ENCODE measurements at regions not wholly inside any gene's neighbourhood (a gene's known extent, or its start where the extent isn't known, plus 50 kb on each side); places are given as distances from the start of the nearest gene placed in this dataset.

DNA sequence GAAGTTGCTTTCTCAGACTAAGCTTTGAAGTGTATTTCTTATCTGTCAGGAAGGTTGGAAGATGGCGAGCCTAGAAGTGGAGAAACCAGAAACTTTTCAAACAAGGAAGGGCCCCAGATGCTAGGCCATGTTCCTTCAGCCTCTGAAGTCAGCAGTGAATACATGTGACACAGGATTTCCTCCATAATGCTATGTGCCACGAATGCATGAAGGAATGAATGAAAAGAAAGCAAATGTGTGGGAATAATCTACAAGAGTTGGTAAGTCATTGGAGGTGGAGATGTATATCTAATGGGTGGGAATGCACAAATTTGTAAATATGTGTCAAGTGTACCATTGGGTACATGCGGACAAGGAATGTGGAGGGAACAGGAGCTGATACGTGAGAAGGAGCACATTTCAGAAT, 123.2 kb upstream of the PRSS16 start:
- Histone ChIP-seq H3K27ac (ENCODE audit: low read depth in 2 of 2, low read length in 1 of 2) (no peak overlapping the region), H2AFZ (ENCODE audit: low read depth) (no peak overlapping the region), H3K4me3 (ENCODE audit: low read depth in 2 of 2, low read length in 1 of 2) (no peak overlapping the region), H3K79me2 (ENCODE audit: insufficient read depth) (peaks cover 8% of the 10 kb centered on the region; the same call in 1 of the 2 replicates), H3F3A (replicated peaks; ENCODE audit: insufficient read depth) (peaks cover 9% of the 10 kb centered on the region), H4K20me1 (ENCODE audit: insufficient read depth) (no peaks in the 10 kb centered on the region), H3K9me2 (no peaks in the 10 kb centered on the region), H3K4me1 (ENCODE audit: control insufficient read depth in 1 of 2, insufficient read depth in 2 of 2, low read depth in 1 of 2, low read length in 1 of 2) (peaks cover 4 to 5% of the 10 kb centered on the region in 2 experiments; a peak in 3 of 4 replicates), H3K27me3 (ENCODE audit: insufficient read depth) (no peaks in the 10 kb centered on the region), H3K9me3 (no peaks in the 10 kb centered on the region), H3K4me2 (no peak overlapping the region), H3K9ac (no peak overlapping the region), H3K36me3 (replicated peaks in 1 of 2; ENCODE audit: control insufficient read depth in 1 of 2, insufficient read depth in 2 of 2, low read length in 1 of 2) (peaks cover 0 to 3% of the 10 kb centered on the region in 2 experiments)
- 88% methylated on average over 4 of the region's 4 CpGs for WGBS (ENCODE audit: low lambda C conversion rate)
- ChIA-PET POLR2A (interaction anchor here (0.9 kb wide), 1 partner anchor 686 kb away, joined by 4 read pairs; a partner anchor contains a TSS), CTCF (interaction anchor here (1.5 kb wide), 1 partner anchor 517 kb away, joined by 4 read pairs; no protein-coding TSS in a partner anchor)
- TF ChIP-seq CHD2 (IDR thresholded peaks at IDR 0.05; ENCODE audit: low read length, partially characterized antibody) (no peak), FOXJ3 (CRISPR knock-in tag; IDR thresholded peaks at IDR 0.05) (no peak), RCOR1 (IDR thresholded peaks at IDR 0.05; ENCODE audit: low read length) (no peak), FOSL2 (IDR thresholded peaks at IDR 0.05; ENCODE audit: borderline replicate concordance, low read depth) (no peak), RFX5 (IDR thresholded peaks at IDR 0.05; ENCODE audit: low read length) (no peak), EZH2phosphoT487 (IDR thresholded peaks at IDR 0.05; ENCODE audit: borderline replicate concordance, low read depth) (no peak), POLR2AphosphoS5 (IDR thresholded peaks at IDR 0.05; ENCODE audit: low read depth, low read length) (no peak), TCF12 (IDR thresholded peaks at IDR 0.05) (no peak)
- TF ChIP-seq, protein P1, sequence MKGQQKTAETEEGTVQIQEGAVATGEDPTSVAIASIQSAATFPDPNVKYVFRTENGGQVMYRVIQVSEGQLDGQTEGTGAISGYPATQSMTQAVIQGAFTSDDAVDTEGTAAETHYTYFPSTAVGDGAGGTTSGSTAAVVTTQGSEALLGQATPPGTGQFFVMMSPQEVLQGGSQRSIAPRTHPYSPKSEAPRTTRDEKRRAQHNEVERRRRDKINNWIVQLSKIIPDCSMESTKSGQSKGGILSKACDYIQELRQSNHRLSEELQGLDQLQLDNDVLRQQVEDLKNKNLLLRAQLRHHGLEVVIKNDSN (IDR thresholded peaks at IDR 0.05; ENCODE audit: borderline replicate concordance, low read depth) = no peak
- TF ChIP-seq, protein P2, sequence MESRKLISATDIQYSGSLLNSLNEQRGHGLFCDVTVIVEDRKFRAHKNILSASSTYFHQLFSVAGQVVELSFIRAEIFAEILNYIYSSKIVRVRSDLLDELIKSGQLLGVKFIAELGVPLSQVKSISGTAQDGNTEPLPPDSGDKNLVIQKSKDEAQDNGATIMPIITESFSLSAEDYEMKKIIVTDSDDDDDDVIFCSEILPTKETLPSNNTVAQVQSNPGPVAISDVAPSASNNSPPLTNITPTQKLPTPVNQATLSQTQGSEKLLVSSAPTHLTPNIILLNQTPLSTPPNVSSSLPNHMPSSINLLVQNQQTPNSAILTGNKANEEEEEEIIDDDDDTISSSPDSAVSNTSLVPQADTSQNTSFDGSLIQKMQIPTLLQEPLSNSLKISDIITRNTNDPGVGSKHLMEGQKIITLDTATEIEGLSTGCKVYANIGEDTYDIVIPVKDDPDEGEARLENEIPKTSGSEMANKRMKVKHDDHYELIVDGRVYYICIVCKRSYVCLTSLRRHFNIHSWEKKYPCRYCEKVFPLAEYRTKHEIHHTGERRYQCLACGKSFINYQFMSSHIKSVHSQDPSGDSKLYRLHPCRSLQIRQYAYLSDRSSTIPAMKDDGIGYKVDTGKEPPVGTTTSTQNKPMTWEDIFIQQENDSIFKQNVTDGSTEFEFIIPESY (IDR thresholded peaks at IDR 0.05; ENCODE audit: borderline replicate concordance, low read depth) = no peak
- no peak for DNase-seq

DNA sequence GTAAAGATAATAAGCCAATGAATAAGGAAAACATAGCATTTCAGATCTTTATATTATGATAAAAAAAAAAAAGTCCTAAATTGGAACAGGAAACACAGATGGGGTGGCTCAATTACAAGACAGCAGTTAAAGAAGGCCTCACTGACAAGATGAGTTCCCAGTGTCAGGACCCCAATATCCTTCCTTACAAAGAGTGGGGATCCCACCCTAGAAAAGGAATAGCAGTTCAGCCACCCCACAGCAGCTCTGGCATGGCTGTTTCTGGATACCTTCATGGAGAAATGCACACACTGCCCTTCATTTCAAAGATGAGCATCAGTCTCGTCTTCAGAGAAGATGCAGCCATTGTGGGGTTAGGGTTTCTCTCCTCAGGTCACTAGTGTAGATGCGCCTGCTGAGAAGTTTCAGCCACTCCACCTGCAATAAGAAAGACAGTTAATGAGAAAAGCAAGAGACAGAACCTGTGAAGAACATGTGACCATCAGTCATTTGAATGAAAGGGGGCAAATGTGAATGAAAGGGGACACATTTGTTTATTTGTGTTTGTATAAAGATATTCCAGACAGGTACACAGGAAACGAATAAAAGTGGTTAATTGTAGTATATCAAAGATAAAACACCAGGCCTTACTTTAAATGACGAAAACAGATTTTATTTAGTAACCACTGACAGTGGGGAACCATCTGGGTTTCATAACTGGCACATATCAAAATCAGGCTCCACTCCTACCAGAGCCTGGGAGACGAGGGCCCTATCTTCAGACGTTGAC, 121.3 kb upstream of the PRSS16 start:
- Histone ChIP-seq H3K9me2 (no peaks in the 10 kb centered on the region), H3F3A (replicated peaks; ENCODE audit: insufficient read depth) (peaks cover 15% of the 10 kb centered on the region), H3K9ac (peak overlapping the region; percentile 50; the same call in 1 of the 2 replicates), H4K20me1 (ENCODE audit: insufficient read depth) (no peaks in the 10 kb centered on the region), H2AFZ (ENCODE audit: low read depth) (peak overlapping the region; percentile 100), H3K9me3 (no peaks in the 10 kb centered on the region), H3K27me3 (ENCODE audit: insufficient read depth) (no peaks in the 10 kb centered on the region), H3K79me2 (ENCODE audit: insufficient read depth) (peaks cover 12% of the 10 kb centered on the region; the same call in 1 of the 2 replicates), H3K36me3 (replicated peaks in 1 of 2; ENCODE audit: control insufficient read depth in 1 of 2, insufficient read depth in 2 of 2, low read length in 1 of 2) (peaks cover 0 to 3% of the 10 kb centered on the region in 2 experiments), H3K4me1 (ENCODE audit: control insufficient read depth in 1 of 2, insufficient read depth in 2 of 2, low read depth in 1 of 2, low read length in 1 of 2) (peaks cover 5 to 10% of the 10 kb centered on the region in 2 experiments; a peak in 3 of 4 replicates), H3K4me3 (ENCODE audit: low read depth in 2 of 2, low read length in 1 of 2) (peak overlapping the region in 1 of 2 experiments; percentile 57; a peak in 1 of 4 replicates), H3K4me2 (peak overlapping the region; percentile 70), H3K27ac (ENCODE audit: low read depth in 2 of 2, low read length in 1 of 2) (peak overlapping the region; percentile 65 to 70)
- ChIA-PET POLR2A (interaction anchor here (0.7 to 1.8 kb wide), 3 partner anchors 20 to 682 kb away, joined by 3 to 22 read pairs (median 3); a partner anchor contains a TSS), CTCF (interaction anchor here (0.6 to 2.0 kb wide), 17 partner anchors 12 to 769 kb away, joined by 3 to 10 read pairs (median 5); a partner anchor contains a TSS)
- WGBS (ENCODE audit: low lambda C conversion rate) = 84% methylated on average over 6 of the region's 6 CpGs
- no peak for DNase-seq
- TF ChIP-seq MXI1 (IDR thresholded peaks at IDR 0.05; ENCODE audit: low read depth, low read length) = no peak
- no peak for TF ChIP-seq TAF1 (IDR thresholded peaks at IDR 0.05; ENCODE audit: borderline replicate concordance, low read depth, low read length)
- TF ChIP-seq, protein P3, sequence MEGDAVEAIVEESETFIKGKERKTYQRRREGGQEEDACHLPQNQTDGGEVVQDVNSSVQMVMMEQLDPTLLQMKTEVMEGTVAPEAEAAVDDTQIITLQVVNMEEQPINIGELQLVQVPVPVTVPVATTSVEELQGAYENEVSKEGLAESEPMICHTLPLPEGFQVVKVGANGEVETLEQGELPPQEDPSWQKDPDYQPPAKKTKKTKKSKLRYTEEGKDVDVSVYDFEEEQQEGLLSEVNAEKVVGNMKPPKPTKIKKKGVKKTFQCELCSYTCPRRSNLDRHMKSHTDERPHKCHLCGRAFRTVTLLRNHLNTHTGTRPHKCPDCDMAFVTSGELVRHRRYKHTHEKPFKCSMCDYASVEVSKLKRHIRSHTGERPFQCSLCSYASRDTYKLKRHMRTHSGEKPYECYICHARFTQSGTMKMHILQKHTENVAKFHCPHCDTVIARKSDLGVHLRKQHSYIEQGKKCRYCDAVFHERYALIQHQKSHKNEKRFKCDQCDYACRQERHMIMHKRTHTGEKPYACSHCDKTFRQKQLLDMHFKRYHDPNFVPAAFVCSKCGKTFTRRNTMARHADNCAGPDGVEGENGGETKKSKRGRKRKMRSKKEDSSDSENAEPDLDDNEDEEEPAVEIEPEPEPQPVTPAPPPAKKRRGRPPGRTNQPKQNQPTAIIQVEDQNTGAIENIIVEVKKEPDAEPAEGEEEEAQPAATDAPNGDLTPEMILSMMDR (IDR thresholded peaks at IDR 0.05) = no peak
- no peak for TF ChIP-seq FOXM1 (IDR thresholded peaks at IDR 0.05; ENCODE audit: low read depth)
- no peak for TF ChIP-seq RCOR1 (IDR thresholded peaks at IDR 0.05; ENCODE audit: low read length)
- no peak for TF ChIP-seq RAD21 (IDR thresholded peaks at IDR 0.05; ENCODE audit: low read length)
- TF ChIP-seq, protein P4, sequence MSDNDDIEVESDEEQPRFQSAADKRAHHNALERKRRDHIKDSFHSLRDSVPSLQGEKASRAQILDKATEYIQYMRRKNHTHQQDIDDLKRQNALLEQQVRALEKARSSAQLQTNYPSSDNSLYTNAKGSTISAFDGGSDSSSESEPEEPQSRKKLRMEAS (IDR thresholded peaks at IDR 0.05; ENCODE audit: low read depth) = no peak
- no peak for TF ChIP-seq SMC3 (IDR thresholded peaks at IDR 0.05; ENCODE audit: low read depth, low read length)
- TF ChIP-seq, protein P5, sequence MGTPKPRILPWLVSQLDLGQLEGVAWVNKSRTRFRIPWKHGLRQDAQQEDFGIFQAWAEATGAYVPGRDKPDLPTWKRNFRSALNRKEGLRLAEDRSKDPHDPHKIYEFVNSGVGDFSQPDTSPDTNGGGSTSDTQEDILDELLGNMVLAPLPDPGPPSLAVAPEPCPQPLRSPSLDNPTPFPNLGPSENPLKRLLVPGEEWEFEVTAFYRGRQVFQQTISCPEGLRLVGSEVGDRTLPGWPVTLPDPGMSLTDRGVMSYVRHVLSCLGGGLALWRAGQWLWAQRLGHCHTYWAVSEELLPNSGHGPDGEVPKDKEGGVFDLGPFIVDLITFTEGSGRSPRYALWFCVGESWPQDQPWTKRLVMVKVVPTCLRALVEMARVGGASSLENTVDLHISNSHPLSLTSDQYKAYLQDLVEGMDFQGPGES (IDR thresholded peaks at IDR 0.05; ENCODE audit: low read depth, low read length) = no peak
- TF ChIP-seq, protein P1 (IDR thresholded peaks at IDR 0.05; ENCODE audit: borderline replicate concordance, low read depth) = no peak
